ENCODE measurements at regions not wholly inside any gene's neighbourhood (a gene's known extent, or its start where the extent isn't known, plus 50 kb on each side); places are given as distances from the start of the nearest gene placed in this dataset.
"Not testable (repeated sequence)": the region's sequence is repeated elsewhere in the genome, so short reads cannot be mapped to it uniquely, and the experiment has no call there.

DNA sequence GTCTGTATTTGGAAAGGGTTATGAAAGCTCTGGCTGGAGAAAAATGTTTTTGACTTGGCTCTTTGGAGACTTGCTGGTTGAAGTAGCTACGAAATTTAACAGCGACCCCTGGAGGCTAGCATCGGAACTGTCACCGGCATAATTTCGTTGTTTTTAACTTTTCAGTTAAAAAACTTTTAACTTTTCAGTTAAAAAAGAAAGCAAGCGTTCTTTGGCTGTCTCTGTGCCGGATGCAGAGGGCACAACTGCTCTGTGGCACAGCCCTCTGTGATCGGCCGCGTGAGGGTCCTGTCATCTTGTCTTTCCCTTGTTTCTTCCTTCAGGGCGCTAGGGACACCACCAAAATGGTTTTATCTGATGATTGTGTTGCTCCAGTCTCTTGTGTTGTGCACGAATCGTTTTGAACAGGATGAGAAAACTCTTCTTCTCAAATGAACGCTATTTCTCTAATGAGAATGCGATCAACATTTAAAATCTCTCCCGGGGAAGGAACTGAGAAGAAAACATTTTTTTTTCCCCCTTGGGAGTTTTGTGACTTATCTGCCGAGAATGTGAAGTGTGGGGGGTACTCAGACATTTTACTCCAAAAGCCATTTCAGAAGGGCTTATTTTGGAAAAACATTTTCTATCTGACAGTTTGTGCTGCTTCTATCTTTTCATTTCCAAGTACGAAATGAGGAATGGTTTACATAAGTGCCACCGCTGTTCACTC, 57.1 kb downstream of the ADCYAP1 start:
- no peak for DNase-seq (ENCODE audit: low read depth)

DNA sequence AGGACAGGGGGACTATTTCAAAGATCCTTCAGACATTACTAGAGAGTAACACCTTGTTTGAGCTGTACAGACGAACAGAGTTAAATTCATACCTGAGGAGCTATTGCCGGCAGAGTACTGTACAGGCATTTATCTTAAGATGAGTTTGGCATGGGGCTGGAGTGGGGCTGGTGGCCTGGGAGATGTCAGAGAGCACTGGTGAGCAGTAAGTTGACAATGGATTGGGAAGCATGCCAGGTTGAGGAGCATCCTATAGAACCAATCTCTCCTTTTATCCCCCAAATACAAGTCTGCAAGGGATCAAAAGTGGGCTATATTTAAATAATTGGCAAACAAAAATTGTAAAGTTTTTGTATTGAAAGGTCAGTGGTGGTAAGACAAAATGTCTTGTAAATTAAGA, 58.6 kb downstream of the ADCYAP1 start:
- no peak for DNase-seq (ENCODE audit: low read depth)

- no peak for DNase-seq (ENCODE audit: low read depth)
These were observed 61.5 kb downstream of the ADCYAP1 start for GRCh38 chr18:965921-966758.

- no peak for DNase-seq (ENCODE audit: low read depth)
These were observed 62.3 kb downstream of the ADCYAP1 start for GRCh38 chr18:966759-967576.

DNA sequence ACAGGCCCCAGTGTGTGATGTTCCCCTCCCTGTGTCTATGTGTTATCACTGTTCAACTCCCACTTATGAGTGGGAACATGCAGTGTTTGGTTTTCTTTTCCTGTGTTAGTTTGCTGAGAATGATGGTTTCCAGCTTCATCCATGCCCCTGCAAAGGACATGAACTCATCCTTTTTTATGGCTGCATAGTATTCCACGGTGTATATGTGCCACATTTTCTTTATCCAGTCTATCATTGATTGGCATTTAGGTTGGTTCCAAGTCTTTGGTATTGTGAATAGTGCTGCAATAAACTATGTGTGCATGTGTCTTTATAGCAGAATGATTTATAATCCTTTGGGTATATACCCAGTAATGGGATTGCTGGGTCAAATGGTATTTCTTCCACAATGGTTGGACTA, 64.2 kb downstream of the ADCYAP1 start:
- DNase-seq (ENCODE audit: low read depth): not testable (repeated sequence)

DNA sequence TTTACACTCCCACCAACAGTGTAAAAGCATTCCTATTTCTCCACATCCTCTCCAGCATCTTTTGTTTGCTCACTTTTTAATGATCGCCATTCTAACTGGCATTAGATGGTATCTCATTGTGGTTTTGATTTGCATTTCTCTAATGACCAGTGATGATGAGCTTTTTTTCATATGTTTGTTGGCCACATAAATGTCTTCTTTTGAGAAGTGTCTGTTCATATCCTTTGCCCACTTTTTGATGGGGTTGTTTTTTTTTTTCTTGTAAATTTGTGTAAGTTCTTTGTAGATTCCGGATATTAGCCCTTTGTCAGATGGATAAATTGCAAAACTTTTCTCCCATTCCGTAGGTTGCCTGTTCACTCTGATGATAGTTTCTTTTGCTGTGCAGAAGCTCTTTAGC, 64.6 kb downstream of the ADCYAP1 start:
- DNase-seq (ENCODE audit: low read depth): not testable (repeated sequence)

DNA sequence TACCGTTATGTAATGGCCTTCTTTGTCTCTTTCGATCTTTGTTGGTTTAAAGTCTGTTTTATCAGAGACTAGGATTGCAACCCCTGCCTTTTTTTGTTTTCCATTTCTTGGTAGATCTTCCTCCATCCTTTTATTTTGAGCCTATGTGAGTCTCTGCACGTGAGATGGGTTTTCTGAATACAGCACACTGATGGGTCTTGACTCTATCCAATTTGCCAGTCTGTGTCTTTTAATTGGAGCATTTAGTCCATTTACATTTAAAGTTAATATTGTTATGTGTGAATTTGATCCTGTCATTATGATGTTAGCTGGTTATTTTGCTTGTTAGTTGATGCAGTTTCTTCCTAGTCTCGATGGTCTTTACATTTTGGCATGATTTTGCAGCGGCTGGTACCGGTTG, 69.9 kb downstream of the ADCYAP1 start:
- DNase-seq (ENCODE audit: low read depth): not testable (repeated sequence)

DNA sequence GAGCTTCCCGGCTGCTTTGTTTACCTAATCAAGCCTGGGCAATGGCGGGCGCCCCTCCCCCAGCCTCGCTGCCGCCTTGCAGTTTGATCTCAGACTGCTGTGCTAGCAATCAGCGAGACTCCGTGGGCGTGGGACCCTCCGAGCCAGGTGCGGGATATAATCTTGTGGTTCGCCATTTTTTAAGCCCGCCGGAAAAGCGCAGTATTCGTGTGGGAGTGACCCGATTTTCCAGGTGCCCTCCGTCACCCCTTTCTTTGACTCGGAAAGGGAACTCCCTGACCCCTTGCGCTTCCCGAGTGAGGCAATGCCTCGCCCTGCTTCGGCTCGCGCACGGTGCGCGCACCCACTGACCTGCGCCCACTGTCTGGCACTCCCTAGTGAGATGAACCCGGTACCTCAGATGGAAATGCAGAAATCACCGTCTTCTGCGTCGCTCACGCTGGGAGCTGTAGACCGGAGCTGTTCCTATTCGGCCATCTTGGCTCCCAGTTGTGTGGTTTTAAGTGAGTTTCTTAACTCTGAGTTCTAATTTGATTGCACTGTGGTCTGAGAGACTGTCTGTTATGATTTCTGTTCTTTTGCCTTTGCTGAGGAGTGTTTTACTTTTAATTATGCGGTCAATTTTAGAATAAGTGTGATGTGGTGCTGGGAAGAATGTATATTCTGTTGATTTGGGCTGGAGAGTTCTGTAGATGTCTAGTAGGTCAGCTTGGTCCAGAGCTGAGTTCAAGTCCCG, 71.9 kb downstream of the ADCYAP1 start:
- DNase-seq (ENCODE audit: low read depth): not testable (repeated sequence)

DNA sequence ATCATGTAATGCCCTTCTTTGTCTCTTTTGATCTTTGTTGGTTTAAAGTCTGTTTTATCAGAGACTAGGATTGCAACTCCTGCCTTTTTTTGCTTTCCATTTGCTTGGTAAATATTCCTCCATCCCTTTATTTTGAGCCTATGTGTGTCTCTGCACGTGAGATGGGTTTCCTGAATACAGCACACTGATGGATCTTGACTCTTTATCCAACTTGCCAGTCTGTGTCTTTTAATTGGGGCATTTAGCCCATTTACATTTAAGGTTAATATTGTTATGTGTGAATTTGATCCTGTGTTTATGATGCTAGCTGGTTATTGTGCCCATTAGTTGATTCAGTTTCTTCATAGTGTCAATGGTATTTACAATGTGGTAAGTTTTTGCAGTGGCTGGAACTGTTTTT, 72.7 kb downstream of the ADCYAP1 start:
- not testable (repeated sequence) for DNase-seq (ENCODE audit: low read depth)

DNA sequence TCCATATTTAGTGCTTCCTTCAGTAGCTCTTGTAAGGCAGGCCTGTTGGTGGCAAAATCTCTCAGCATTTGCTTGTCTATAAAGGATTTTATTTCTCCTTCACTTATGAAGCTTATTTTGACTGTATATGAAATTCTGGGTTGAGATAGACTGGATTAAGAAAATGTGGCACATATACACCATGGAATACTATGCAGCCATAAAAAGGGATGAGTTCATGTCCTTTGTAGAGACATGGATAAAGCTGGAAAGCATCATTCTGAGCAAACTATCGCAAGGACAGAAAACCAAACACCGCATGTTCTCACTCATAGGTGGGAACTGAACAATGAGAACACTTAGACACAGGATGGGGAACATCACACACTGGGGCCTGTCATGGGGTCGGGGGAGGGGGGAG, 73.1 kb downstream of the ADCYAP1 start:
- not testable (repeated sequence) for DNase-seq (ENCODE audit: low read depth)

- no peak for DNase-seq (ENCODE audit: low read depth)
These were observed 75.9 kb downstream of the ADCYAP1 start for GRCh38 chr18:980586-980985.

DNA sequence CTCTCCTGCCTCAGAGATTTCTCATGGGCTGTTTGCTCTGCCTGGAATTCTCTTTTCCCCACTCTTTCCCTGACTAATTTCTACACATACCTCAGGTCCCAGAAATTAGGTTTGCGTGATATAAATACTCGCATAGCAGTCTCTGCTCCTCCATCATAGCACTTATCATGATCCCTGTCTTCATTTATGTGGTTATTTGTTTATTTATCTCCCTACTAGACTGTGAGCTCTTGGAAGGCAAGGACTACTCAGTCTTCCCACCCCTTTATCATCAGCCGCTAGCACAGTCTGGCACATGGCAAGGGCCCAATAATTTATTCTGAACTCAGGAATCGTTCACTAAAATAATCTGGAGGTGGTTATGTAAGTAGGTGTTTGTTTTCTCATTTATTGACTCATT, 79.3 kb downstream of the ADCYAP1 start:
- DNase-seq (ENCODE audit: low read depth): no peak

DNA sequence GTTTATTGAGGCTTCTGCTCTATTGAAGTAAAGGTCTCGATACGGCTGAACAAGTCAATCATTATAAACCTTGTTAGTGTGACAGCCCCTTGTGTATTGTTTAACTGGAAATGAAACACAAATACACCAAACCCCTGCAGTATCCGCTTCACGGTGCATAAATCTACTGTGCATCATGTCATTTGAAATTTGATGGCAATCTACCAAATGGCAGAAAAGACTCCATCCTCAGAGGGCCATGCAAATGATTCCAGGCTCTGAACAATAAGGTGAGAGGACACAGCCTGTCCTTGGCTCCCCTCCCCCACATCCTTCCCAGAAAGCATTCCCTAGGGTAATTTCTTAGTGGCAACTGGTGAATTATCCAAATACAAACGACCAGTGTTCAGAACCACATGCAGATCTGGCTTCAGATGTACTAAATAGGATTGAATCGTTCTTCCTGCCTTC, 80.6 kb downstream of the ADCYAP1 start:
- DNase-seq (ENCODE audit: low read depth): no peak

DNA sequence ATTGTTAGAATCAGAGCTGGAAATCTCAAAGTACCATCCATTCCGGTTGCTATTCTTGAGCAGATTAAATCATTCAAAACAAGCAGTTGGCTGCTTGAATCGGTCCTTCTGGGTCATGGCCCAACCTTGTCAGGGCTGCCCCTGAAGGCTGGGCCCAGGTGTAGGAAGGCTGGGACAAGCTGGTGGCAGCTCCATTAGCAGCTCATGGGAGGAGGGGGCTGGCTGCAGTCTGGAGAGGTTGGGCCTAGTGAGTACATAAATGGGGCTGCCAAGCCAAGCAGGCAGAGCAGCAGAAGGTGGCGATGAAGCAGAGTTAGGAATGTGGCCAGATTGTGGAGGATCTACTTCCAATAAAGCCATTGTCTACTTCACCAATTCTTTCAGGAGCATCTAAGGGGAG, 81.4 kb downstream of the ADCYAP1 start:
- DNase-seq (ENCODE audit: low read depth): no peak

DNA sequence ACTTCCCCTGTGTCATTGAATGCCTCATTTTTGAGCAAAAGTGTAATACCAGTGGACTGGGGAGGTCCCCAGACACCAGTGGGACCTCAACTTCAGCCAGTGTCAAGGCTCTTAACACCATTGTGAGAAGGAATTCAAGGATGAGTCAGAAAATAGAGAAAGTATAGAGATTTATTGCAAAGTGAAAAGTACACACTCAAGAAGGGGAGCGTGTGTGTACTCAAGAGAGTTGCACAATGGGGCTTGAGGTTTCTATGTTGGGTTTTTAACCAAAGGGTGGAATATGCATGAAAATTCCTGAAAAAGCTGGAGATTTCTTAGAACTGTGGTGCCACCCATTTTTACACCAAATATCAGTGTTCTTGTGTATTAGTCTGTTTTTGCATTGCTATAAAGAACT, 81.9 kb downstream of the ADCYAP1 start:
- DNase-seq (ENCODE audit: low read depth): no peak

- peak; percentile 30 for DNase-seq (ENCODE audit: low read depth)
These were observed 82.9 kb downstream of the ADCYAP1 start for GRCh38 chr18:987325-988186.

DNA sequence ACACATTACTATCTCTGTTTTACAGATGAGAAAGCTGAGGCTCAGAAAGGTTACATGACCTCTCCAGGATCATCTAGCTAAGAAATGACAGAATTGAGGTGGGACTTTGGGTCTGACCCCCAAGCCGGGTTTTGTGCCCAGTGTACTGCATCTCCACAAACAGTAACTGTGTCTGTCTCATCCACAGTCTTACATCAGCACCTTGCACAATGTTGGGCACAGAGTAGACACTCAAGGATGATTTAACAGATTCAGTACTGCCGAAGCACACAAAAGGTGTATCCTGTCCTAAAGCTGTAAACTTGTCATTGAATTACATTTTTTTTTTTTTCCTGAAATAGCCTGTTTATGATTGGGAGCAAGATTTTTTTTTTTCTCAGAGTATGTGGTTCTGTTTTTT, 84.8 kb downstream of the ADCYAP1 start:
- no peak for DNase-seq (ENCODE audit: low read depth)

DNA sequence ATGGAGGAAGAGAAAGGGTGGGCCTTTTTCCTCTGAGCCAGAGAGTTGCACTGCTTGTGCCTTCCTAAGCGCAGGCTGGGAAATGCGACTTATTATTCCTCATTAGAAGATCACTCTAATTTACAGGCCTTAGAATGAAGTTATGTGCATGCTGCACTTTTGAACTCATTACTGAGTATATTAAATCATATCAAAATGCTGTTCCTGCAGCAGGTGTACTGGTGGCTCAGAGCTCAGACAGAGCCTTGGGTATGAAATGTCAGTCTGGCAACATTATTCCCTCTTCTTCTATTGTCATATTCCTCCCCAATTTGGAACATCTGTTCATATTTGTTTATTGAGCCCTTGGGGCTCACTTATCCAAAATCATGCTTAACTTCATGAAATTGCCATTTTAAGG, 85.5 kb downstream of the ADCYAP1 start:
- DNase-seq (ENCODE audit: low read depth): no peak

- DNase-seq (ENCODE audit: low read depth): no peak
These were observed 86.8 kb downstream of the ADCYAP1 start for GRCh38 chr18:991441-991840.

GRCh38 chr18:993560-993959, 88.9 kb downstream of the ADCYAP1 start:
- DNase-seq (ENCODE audit: low read depth): no peak

DNA sequence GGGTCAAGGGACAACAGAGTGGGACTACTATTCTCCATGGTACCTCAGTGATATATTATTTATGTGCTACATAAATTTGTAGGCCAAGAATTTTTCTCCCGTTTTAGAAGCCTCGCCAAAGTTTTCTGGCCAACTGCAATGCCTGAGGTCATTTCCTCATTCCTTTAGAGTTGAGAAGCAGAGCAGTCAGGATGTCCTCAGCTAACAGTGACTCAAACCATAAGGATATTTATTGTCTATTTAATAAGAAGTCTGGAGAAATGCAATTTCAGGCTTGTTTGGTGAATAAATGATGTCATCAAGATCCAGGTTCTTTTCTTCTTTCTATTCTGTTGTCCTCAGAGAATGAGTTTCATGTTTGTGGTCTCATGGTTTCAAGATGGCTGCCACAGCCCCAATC, 91.0 kb downstream of the ADCYAP1 start:
- DNase-seq (ENCODE audit: low read depth): no peak

All from non-pigmented ciliary epithelial cell (primary cell).